HG02623 (cell line): ENCODE measurements at regions not wholly inside any gene's neighbourhood (a gene's known extent, or its start where the extent isn't known, plus 50 kb on each side); places are given as distances from the start of the nearest gene placed in this dataset.

Experiments
- ATAC-seq: cut with Tn5 transposase; IDR thresholded peaks from one replicate; pipeline ENCODE4 v1.9.1; 2021; ENCODE audit warnings: moderate library complexity; ENCODE audit not compliant: unreplicated experiment

GRCh38 chr18:31246460-31246859, 71.5 kb upstream of the DSG1 start:
- no peak for ATAC-seq

DNA sequence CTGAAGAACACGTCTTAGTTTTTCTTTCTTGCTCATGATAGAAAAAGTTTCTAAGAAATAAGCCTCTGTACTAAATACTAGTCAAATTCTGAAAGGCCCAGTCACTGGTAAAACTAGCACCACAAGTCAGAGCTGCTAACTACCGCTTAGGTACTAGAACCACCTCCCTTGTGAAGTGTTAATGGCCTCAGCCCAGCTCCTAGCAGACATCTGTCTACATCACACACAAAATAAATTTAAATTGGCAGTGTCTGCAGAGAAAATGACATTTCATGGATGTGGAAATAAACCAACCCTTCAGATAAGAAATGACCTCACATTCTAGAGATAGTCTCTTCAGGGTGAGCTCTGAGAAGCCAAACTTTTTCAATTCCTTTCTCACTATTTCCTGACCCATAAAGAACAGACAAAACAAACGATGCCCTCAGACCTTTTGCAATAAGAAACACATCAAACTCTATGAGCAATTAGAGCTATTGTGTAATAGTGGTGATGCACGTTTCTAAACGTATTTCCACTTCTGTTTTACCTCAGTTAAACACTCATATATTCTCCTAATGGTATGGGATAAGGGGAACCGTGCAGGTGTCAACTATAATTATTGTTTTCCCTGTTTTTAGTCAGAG, 70.3 kb upstream of the DSG1 start:
- ATAC-seq, result no peak

DNA sequence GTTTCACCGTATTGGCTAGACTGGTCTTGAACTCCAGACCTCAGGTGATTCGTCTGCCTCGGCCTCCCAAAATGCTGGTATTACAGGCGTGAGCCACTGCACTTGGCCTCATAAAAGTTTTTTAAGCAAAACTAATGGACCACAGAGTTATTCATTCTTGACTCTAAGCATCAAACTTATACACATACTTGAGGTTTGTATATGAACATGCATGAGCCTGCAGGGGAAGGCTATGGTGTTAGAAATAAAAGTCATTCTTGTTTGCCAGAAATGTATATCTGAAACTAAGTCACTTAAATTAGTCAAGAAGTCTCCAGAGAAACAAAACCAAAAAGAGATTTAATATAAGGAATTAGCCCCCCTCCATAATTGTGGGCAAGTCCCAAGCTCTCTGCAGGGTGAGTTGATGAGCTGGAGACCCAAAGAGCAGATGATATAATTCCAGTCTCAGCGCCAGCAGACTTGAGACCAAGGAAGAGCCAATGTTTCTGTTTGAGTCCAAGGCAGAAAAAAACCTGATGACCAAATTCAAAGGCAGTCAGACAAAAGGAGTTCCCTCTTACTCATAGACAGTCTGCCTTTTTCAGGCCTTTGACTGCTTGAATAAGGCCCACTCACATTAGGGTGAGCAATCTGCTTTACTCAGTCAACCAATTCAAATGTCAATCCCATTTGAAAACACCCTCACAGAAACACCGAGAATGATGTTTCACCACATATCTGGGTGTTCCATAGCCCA, 69.0 kb upstream of the DSG1 start:
- ATAC-seq, result no peak

GRCh38 chr18:31250902-31251301, 67.1 kb upstream of the DSG1 start:
- ATAC-seq, result no peak

DNA sequence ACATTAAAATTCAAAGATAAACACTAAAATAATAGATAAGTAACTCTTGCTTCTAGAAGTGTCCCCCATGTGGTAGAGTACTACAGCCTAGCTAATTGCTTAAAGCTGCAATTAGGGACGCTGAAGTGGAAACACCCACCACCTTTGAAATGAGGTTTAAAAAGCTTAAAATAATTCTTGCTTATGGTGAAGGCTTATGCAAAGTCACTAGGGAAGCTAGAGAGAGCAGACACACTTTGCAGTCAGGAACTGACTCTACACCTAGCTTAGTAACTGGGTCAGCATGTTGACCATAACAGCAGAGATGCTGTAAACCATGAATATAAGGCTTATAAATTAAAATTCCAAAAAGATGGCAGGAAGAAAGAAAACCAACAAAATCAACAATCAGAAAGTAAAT, 65.4 kb upstream of the DSG1 start:
- no peak for ATAC-seq

GRCh38 chr18:31255953-31256352, 62.0 kb upstream of the DSG1 start:
- no peak for ATAC-seq

- no peak for ATAC-seq
These were observed 59.2 kb upstream of the DSG1 start for GRCh38 chr18:31258789-31259188.

DNA sequence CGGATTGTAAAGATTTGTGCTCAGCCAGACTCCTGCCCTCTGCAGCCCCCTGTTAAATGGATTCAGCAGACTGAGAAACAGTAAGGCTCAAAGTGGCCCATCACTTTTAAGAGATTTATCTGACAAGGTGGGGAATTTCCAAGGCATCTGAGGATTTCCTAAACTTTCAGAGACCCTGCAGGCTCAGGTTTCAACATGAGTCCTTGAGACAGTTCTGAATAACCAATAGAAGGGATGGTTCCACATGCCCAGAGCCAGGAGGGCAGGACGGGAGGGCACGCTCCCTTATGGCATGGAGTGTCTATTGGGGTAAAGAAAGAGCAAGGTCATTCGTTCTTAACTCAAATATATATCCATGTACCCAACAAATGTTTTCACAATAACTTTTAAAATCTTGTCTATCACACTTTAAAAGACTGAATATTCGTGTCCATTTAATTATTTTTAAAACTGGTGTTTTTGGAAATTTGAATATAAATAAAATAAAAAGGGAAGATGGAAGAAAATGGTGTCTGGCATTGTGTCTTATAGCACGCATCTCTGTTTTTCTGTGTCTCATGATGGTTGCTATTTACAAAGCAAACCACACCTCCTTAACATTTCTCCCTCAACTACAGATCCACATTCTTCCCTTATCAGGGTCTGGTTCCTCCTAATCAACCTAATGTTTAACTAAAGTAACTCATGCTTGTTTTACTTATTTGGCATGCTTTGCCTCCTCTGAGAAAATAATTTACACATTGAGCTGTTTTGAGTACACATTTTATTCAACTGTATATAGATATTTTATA, 56.0 kb upstream of the DSG1 start:
- no peak for ATAC-seq

DNA sequence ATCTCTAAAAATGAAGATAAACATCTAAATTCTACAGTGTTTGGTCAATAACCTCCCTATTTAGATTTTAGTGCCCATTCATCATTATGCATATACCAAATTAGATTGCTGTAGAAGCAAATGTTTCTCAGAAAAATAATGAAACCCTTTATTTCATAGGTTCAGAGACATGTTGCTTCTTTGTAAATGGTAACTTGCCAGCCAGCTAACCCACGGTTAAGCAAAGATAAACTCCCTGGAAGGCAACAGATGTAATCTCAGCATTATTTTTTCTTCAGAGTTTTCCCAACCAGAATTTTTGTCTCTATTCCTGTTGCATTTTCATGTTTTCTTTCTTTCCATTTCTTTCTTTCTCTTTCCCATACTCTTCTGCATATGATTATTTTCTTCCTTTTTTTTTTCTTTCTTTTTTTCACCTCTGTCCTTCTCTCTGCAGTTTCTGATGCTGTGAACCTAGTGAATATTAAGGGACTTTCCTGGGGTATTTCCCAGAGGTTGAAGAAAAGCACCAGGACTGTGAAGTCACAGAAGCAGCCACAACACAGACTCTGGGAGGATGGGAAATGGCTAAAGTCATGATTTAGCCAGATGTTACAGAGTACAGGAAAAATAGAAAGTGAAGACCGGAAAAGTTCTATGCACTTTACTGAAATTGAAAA, 50.0 kb upstream of the DSG1 start:
- peak; percentile 82 for ATAC-seq
